ENCODE measurements at regions not wholly inside any gene's neighbourhood (a gene's known extent, or its start where the extent isn't known, plus 50 kb on each side); places are given as distances from the start of the nearest gene placed in this dataset.

DNA sequence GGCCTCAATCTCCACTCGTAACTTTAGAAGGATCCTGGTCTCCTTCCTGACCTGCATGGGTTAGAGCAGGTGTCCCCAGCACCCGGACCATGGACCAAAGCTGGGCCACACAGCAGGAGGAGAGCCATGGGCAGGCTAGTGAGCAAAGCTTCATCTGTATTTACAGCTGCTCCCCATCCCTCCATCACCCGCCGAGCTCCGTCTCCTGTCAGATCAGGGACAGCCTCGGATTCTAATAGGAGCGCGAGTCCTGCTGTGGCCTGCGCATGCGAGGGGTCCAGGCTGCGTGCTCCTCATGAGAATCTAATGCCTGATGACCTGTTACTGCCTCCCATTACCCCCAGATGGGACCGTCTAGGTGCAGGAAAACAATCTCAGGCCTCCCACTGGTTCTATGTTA, 297.7 kb upstream of the SALL3 start:
- H3K4me1 ChIP-seq: no peaks in the 10 kb centered on the region

DNA sequence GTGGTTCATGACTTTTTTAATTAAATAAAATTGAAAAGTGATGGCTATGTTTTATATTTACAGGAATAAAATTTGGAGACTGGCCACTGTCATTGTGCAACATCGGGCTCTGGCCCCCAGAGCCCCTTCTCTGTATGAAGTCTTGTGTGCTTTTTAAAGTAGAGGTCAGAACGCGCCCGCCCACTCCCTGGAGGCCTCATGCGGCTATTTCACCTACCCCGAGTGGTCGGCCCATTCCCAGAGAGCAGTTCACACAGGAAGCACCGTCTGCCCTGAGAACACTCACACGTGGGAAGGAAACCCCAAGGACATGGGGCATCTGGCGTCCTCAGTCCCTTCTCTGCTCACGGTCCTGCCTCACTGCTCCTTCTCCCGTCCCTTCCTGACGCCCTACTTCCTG, 296.9 kb upstream of the SALL3 start:
- Histone ChIP-seq H3K27ac (no peak overlapping the region), H3K4me3 (no peak overlapping the region), H3K4me1 (no peaks in the 10 kb centered on the region), H3K27me3 (peaks cover 0 to 16% of the 10 kb centered on the region in 2 donors), H3K36me3 (no peaks in the 10 kb centered on the region), H3K9me3 (no peaks in the 10 kb centered on the region)
- no peak for TF ChIP-seq POLR2A (IDR thresholded peaks at IDR 0.05)
- TF ChIP-seq, protein P1, sequence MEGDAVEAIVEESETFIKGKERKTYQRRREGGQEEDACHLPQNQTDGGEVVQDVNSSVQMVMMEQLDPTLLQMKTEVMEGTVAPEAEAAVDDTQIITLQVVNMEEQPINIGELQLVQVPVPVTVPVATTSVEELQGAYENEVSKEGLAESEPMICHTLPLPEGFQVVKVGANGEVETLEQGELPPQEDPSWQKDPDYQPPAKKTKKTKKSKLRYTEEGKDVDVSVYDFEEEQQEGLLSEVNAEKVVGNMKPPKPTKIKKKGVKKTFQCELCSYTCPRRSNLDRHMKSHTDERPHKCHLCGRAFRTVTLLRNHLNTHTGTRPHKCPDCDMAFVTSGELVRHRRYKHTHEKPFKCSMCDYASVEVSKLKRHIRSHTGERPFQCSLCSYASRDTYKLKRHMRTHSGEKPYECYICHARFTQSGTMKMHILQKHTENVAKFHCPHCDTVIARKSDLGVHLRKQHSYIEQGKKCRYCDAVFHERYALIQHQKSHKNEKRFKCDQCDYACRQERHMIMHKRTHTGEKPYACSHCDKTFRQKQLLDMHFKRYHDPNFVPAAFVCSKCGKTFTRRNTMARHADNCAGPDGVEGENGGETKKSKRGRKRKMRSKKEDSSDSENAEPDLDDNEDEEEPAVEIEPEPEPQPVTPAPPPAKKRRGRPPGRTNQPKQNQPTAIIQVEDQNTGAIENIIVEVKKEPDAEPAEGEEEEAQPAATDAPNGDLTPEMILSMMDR (IDR thresholded peaks at IDR 0.05): no peak
- no peak for TF ChIP-seq POLR2AphosphoS5 (IDR thresholded peaks at IDR 0.05)
- DNase-seq (ENCODE audit: low spot score in 2 of 2): peak in 1 of 2 donors; percentile 30
- intact Hi-C loops (cut with DNase I; ENCODE audit: low total_unique reads): no loop called here

More for the DNA sequence above, 297.7 kb upstream of the SALL3 start:
- H3K4me3 ChIP-seq: no peak overlapping the region
- intact Hi-C loops (cut with DNase I; ENCODE audit: low total_unique reads): no loop called here
- no peak for TF ChIP-seq POLR2A (IDR thresholded peaks at IDR 0.05)
- peaks cover 0 to 14% of the 10 kb centered on the region in 2 donors for H3K27me3 ChIP-seq
- DNase-seq (ENCODE audit: low spot score in 2 of 2): peak in 1 of 2 donors; percentile 41
- no peaks in the 10 kb centered on the region for H3K9me3 ChIP-seq
- no peaks in the 10 kb centered on the region for H3K36me3 ChIP-seq
- no peak overlapping the region for H3K27ac ChIP-seq

DNA sequence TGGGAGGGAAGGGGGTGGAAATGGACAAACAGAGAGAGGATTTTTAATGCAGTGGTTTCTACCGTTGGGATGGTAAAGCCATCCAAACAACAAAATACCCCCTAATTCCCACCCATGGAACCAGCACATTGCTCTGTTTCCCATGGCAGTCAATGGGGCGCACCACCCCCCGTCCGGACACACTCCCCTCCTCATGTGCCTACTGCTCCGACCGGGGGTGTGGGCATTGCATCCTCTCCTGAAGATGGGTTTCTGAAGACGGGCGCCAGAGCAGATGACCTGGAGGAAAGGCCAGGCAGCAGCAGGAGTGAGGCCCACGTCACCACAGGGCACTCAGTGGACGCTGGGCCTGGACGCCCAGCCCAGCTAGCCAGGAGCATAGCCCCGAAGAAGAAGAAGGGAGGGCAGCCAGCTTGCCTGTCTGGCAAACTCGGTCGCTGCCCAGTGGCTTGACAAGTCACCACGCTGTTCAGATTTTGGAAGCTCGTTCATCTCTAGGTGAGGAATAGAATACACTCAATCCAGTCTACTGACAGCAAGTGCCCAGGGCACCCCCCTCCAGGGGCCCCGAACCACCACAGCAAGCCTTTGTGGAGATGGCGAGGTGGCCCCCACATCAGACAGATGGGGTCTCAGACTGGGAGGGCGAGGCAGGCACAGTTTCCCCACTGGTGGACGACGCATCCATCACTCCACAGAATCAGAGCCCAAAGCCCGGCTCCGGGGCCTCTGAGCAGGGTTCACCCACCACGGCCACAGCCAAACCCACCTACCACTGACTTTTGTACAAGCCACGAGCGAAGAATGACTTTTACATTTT, 296.2 kb upstream of the SALL3 start:
- DNase-seq (ENCODE audit: low spot score in 2 of 2): peak in 1 of 2 donors; percentile 40
- Histone ChIP-seq H3K27ac (no peak overlapping the region), H3K9me3 (no peaks in the 10 kb centered on the region), H3K27me3 (peaks cover 0 to 19% of the 10 kb centered on the region in 2 donors), H3K36me3 (no peaks in the 10 kb centered on the region), H3K4me3 (no peak overlapping the region), H3K4me1 (no peaks in the 10 kb centered on the region)
- TF ChIP-seq POLR2AphosphoS5 (IDR thresholded peaks at IDR 0.05): no peak
- no peak for TF ChIP-seq POLR2A (IDR thresholded peaks at IDR 0.05)
- TF ChIP-seq, protein P1 (IDR thresholded peaks at IDR 0.05): no peak
- intact Hi-C loops (cut with DNase I; ENCODE audit: low total_unique reads): no loop called here

DNA sequence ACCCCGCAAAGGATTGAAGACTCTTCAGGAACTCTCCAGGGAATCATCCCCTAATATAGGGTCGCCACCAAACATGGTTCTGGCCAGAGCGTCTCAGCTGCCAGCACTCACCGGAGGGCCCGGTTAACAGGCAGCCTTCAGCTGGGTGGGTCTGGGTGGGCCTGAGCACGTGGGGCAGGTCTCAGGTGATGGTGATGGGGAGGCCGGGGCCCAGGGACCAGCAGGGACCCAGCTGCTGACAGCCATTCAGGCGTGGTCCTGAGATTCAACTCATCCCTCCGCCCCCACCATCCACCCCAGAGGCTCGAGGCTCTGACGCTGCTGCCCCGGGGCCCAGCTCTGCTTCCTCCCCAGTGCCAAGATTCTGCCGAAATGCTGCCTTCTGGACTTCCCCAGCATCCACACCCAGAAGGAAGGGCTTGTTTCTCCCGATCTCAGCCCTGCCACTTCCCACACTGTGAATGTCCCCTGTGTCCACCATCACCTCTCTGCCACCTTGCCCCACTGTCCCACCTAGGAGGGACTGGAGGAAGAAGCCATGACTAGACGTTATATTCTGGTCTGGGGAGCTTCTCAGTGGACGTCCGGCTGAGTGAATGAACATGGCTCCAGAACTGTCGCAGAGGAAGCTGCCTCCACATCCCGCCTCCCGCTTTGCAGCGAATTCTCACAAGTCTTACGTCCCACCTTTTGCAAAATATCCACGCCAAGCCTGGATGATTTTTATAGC, 294.2 kb upstream of the SALL3 start:
- Histone ChIP-seq H3K4me1 (no peaks in the 10 kb centered on the region), H3K27ac (no peak overlapping the region), H3K36me3 (no peaks in the 10 kb centered on the region), H3K27me3 (peaks cover 0 to 19% of the 10 kb centered on the region in 2 donors), H3K9me3 (no peaks in the 10 kb centered on the region), H3K4me3 (no peak overlapping the region)
- DNase-seq (ENCODE audit: low spot score in 2 of 2): peak in 1 of 2 donors; percentile 35
- intact Hi-C loops (cut with DNase I; ENCODE audit: low total_unique reads): no loop called here
- TF ChIP-seq POLR2AphosphoS5 (IDR thresholded peaks at IDR 0.05) (no peak), POLR2A (IDR thresholded peaks at IDR 0.05) (no peak)
- TF ChIP-seq, protein P1 (IDR thresholded peaks at IDR 0.05): no peak

DNA sequence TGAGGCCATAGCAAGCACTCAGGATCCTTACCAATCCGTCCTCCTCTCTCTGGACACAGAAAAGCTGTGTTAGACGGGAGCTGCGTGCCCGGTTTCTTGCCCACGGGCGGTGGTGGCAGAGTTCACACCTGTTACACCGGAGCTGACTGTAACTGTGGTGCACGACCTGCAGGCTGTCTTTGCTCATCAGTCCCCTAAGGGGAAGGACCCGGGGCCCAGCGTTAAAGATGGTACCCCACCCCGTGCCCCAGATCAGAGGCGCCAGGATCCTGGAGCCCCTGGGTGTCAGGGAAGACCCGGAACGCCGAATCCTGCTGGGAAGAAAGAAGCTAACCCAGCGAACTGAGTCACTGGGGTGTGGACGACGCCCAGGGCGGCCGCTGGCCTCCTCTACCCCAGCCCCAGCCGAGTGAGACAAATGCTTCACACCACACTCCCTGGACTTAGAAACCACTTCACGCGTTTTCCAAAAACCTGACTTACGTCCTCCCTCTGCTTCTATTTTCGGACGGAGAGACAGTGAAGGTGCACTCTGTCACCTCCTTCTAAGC, 293.6 kb upstream of the SALL3 start:
- peak in 1 of 2 donors; percentile 28 for DNase-seq (ENCODE audit: low spot score in 2 of 2)
- no peaks in the 10 kb centered on the region for H3K4me1 ChIP-seq
- no peak overlapping the region for H3K27ac ChIP-seq
- H3K4me3 ChIP-seq: no peak overlapping the region
- TF ChIP-seq POLR2A (IDR thresholded peaks at IDR 0.05) (no peak), POLR2AphosphoS5 (IDR thresholded peaks at IDR 0.05) (no peak)
- TF ChIP-seq, protein P1 (IDR thresholded peaks at IDR 0.05): no peak
- intact Hi-C loops (cut with DNase I; ENCODE audit: low total_unique reads): no loop called here
- H3K27me3 ChIP-seq: peaks cover 0 to 19% of the 10 kb centered on the region in 2 donors
- no peaks in the 10 kb centered on the region for H3K9me3 ChIP-seq
- no peaks in the 10 kb centered on the region for H3K36me3 ChIP-seq
